Coronary artery (tissue), 2 donors: ENCODE measurements at regions not wholly inside any gene's neighbourhood (a gene's known extent, or its start where the extent isn't known, plus 50 kb on each side); places are given as distances from the start of the nearest gene placed in this dataset.

Experiments used
- DNase-seq: peaks from one replicate; pipeline ENCODE4 v3.0.0-alpha.2; 2017; ENCODE audit warnings: low spot score
- H3K27ac ChIP-seq, 2 donors: fragments of 200-600 bp; sonication (generic); one replicate each; pipeline ENCODE4 v1.5.1; 2016 to 2019
- H3K4me3 ChIP-seq: fragments of 200-600 bp; sonication (generic); 2 replicates; pipeline ENCODE4 v1.5.1; 2016; ENCODE audit warnings: mild to moderate bottlenecking, moderate library complexity
- CTCF ChIP-seq: fragments of 200-600 bp; sonication (generic); IDR thresholded peaks from one replicate; pipeline ENCODE4 v1.5.1; 2019; ENCODE audit warnings: antibody characterized with exemption

GRCh38 chr1:80918380-80918779, 882.4 kb upstream of the ADGRL2 start:
- Histone ChIP-seq H3K4me3 (no peak overlapping the region), H3K27ac (no peak overlapping the region)
- no peak for DNase-seq
- TF ChIP-seq CTCF: no peak

- DNase-seq: no peak
- no peak for TF ChIP-seq CTCF
- Histone ChIP-seq H3K27ac (no peak overlapping the region), H3K4me3 (no peak overlapping the region)
These were observed 882.9 kb upstream of the ADGRL2 start for GRCh38 chr1:80917826-80918225.

DNA sequence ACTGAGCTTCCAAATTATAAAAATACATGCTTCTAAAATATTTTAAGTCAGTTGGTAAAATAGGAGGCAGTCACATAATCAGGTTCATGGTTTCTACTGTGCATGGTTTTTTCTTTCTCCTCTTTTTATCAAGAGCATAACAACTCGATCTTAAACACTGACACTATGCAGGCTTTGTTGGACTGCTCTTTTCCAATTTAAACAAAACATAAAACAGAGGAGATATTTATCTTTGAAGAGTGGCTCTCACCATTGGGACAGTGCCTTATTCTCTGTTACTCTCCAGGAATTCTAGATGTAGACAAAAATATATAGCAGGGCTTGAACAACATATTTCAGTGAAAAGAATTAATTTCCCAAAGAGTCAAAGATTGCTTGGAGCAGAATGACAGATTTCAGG, 883.5 kb upstream of the ADGRL2 start:
- Histone ChIP-seq H3K4me3 (no peak overlapping the region), H3K27ac (no peak overlapping the region)
- DNase-seq: no peak
- TF ChIP-seq CTCF: no peak

DNA sequence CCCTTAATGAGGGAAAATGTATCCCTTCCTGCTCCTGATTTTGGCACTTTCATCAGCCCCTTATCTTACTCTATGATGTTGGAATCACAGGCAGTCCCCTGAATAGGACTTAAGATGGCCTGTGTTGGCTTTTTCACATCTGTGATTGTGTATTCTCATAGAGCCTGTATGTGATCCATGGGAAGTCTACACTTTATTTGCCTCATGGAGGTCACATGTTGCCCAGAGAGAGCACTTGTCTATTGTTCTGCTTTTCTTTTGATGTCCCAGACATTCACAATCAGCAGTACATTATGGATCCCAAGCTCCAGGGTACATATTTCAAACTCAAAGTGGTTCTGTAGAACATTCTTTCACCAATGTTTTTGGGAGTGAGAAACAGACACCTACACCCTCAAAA, 885.2 kb upstream of the ADGRL2 start:
- Histone ChIP-seq H3K27ac (no peak overlapping the region), H3K4me3 (no peak overlapping the region)
- DNase-seq: no peak
- no peak for TF ChIP-seq CTCF

GRCh38 chr1:80910426-80910825, 890.3 kb upstream of the ADGRL2 start:
- DNase-seq: no peak

DNA sequence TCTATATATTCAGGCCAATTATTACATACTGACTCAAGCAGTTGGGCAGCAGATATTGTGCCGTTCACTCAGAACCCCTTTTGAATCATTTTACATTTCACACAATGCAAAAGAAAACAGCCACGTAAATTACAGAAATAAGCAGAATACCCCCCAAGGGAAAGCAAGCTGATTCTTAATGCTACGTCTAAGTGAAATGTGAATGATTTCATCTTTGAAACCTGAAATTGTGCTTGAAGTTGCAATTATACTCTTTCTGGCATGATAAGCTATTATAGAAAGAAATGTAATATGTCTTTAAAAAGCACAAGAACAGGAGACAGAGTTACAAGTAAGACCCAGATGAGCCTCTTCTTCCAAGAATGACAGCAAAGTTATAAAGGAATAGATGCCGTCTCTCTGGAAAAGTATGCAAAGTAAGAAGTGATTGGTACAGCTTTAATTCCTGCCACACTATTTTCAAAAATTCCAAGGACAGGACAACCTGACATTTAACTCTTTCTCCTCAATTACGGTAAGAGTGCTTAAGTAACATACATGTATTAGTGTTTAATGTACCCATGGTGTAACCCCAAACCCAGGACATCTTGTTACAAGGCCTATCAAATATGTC, 891.5 kb upstream of the ADGRL2 start:
- no peak for DNase-seq
- Histone ChIP-seq H3K27ac (no peak overlapping the region), H3K4me3 (no peak overlapping the region)
- TF ChIP-seq CTCF: no peak

More at GRCh38 chr1:80910426-80910825, 890.3 kb upstream of the ADGRL2 start:
- Histone ChIP-seq H3K27ac (no peak overlapping the region), H3K4me3 (no peak overlapping the region)
- no peak for TF ChIP-seq CTCF

DNA sequence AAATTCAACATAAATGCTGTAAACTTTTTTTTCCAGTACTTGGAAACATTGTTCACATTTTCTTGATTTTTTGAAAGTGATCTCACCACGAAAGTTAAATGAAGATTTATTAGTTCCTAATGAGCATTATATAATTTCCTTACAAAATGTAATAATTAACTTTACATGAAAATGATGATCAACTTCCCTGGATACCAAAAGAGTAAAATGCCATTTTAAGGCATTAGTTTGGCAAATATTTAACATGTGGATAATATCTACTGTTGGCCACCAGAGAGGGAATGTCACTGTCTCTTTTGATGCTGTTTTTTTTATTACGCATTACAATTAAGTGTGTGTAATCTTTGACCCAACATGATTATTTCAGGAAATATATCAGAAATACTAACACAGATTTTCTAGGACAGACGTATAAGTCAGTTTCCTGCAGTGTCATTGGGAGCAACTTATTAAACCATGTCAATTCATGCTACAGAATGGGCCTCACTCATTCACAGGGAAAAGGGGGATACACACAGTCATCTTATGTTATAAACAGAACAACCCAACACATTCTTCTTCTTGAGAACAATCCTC, 903.9 kb upstream of the ADGRL2 start:
- H3K27ac ChIP-seq: no peak overlapping the region
- H3K4me3 ChIP-seq: no peak overlapping the region
- no peak for DNase-seq
- no peak for TF ChIP-seq CTCF
